Heart left ventricle (tissue), 13 donors: ENCODE measurements at regions not wholly inside any gene's neighbourhood (a gene's known extent, or its start where the extent isn't known, plus 50 kb on each side); places are given as distances from the start of the nearest gene placed in this dataset.

Source experiments
- POLR2A ChIP-seq, 2 donors: fragments of 450-650 bp; IDR thresholded peaks; one replicate each; pipeline ENCODE4 v1.6.1; 2017; ENCODE audit warnings: antibody characterized with exemption in 2 of 2, mild to moderate bottlenecking in 2 of 2, moderate library complexity in 2 of 2
- TF ChIP-seq, protein P1 (sequence below), 12 donors: fragments of 200-600 bp; sonication (generic) in 4 of 12; IDR thresholded peaks; one replicate each; pipeline versions ENCODE4 v1.5.0 to v1.8.0; 2018 to 2022; ENCODE audit warnings: antibody characterized with exemption in 12 of 12, mild to moderate bottlenecking in 5 of 12
- donor health status: ischemic (EF 13 %, LVEDD 7.1; RV severe dilation, severe dysfunction).
- donor health status: DM: no; HTN: yes; CAD: no.
- donor health status: DM: no; HTN: no; CAD: no.
- donor health status: ischemic (EF 25% LVEDD 6.9; RV normal size, moderate dysfunction).
- donor health status: ischemic (EF 25% LVEDD 5.7; RV mildly dilated, moderate dysfunction).
- donor health status: ischemic (EF 35%, LVEDD 5.7; RV mildly dilated, moderate dysfunction).
- donor health status: nonischemic (EF 11% LVEDD 7.7; RV severe dilation, severe dysfunction).
- donor health status: DM: yes; HTN: yes; CAD: no.
- donor health status: PGD.
- donor health status: ischemic (EF 29% LVEDD 5.4; RV normal size, mild dysfunction).
- donor health status: nonischemic (EF 23%, LVEDD 6.1; RV moderate dilation, normal function).

DNA sequence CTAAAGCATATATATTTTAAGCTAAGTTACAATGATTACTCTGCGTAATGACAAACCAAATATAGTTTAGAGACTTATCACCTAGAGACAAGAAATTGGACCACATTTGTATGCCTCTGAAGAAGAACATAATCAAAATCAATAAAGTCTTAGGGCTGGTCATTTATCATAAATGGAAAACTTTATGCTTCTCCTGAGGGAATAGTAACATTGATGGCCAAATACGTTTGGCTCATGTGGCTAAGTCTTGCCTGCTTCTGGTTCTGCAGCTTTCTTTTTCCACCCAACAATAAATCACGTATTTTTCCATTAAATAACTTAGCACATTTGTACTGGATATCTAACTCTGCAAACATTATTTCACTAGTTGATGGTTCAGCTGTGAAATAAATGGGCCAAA lies 458.4 kb downstream of the SLITRK1 start:
- TF ChIP-seq, protein P1, sequence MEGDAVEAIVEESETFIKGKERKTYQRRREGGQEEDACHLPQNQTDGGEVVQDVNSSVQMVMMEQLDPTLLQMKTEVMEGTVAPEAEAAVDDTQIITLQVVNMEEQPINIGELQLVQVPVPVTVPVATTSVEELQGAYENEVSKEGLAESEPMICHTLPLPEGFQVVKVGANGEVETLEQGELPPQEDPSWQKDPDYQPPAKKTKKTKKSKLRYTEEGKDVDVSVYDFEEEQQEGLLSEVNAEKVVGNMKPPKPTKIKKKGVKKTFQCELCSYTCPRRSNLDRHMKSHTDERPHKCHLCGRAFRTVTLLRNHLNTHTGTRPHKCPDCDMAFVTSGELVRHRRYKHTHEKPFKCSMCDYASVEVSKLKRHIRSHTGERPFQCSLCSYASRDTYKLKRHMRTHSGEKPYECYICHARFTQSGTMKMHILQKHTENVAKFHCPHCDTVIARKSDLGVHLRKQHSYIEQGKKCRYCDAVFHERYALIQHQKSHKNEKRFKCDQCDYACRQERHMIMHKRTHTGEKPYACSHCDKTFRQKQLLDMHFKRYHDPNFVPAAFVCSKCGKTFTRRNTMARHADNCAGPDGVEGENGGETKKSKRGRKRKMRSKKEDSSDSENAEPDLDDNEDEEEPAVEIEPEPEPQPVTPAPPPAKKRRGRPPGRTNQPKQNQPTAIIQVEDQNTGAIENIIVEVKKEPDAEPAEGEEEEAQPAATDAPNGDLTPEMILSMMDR (IDR thresholded peaks at IDR 0.05), result no peak
- no peak for TF ChIP-seq POLR2A (IDR thresholded peaks at IDR 0.05)
